ENCODE measurements at regions not wholly inside any gene's neighbourhood (a gene's known extent, or its start where the extent isn't known, plus 50 kb on each side); places are given as distances from the start of the nearest gene placed in this dataset.
A peak's percentile ranks its signal among the peaks of the same experiment; 100 is the strongest.

DNA sequence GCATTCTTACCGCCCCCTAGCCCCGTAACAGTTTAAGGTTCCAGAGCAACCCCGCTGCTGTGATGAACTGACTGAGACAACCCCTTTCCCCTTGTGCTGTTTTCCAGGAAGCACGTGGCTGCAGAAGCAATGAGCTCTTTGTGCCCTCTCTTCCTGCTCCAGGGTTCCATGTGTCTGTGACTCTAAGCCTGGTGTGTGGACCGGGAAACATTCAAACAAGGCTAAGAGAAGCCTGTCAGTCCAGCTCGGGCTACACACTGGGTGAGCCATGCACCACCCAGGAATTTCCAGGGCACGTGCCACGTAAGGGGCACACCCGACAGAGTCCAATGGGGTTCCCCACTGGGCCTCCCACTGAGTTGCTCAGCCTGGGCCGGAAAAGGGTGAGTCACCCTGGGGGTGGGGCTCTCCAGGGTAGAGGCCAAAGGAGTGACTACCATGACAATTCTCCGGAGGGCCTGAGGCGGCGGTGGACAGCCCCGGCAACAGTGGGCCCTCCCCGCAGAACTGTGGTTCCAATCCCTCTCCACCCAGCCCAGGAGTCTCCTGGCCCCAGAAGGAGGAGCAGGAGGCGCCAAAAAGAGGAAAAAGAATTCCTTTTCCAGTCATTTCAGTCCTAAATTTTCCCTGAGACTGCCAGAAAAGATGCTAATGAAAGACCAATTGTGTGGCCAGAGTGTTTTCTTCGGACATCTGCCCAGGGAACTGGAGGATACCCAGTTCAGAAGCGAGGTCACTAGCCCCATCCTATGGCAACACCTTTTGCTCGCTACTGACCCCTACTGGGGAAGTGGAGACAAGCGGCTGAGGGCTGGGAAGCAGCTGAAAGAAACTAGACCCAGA is 157.8 kb upstream of the SLC1A4 start:
- DNase-seq (ENCODE audit: extremely low spot score in 2 of 2): peak; percentile 92 to 99
- peak; percentile 14 to 74 for TF ChIP-seq POLR2AphosphoS5 (IDR thresholded peaks at IDR 0.05; ENCODE audit: insufficient read depth in 1 of 2, low read depth in 1 of 2)
- no peak for TF ChIP-seq POLR2A (IDR thresholded peaks at IDR 0.05)
- TF ChIP-seq, protein P1, sequence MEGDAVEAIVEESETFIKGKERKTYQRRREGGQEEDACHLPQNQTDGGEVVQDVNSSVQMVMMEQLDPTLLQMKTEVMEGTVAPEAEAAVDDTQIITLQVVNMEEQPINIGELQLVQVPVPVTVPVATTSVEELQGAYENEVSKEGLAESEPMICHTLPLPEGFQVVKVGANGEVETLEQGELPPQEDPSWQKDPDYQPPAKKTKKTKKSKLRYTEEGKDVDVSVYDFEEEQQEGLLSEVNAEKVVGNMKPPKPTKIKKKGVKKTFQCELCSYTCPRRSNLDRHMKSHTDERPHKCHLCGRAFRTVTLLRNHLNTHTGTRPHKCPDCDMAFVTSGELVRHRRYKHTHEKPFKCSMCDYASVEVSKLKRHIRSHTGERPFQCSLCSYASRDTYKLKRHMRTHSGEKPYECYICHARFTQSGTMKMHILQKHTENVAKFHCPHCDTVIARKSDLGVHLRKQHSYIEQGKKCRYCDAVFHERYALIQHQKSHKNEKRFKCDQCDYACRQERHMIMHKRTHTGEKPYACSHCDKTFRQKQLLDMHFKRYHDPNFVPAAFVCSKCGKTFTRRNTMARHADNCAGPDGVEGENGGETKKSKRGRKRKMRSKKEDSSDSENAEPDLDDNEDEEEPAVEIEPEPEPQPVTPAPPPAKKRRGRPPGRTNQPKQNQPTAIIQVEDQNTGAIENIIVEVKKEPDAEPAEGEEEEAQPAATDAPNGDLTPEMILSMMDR (IDR thresholded peaks at IDR 0.05): peak; percentile 48 to 58 (median 50)
- no peak overlapping the region for H3K4me3 ChIP-seq
- H3K27me3 ChIP-seq: no peaks in the 10 kb centered on the region
- H3K4me1 ChIP-seq: peaks cover 20% of the 10 kb centered on the region
- H3K27ac ChIP-seq: peak overlapping the region; percentile 70
- H3K36me3 ChIP-seq: no peaks in the 10 kb centered on the region
- intact Hi-C loops (cut with DNase I): loop anchor here (10.0 kb wide), 1 partner anchor 47 kb away; no protein-coding TSS in a partner anchor
- H3K9me3 ChIP-seq: no peaks in the 10 kb centered on the region

DNA sequence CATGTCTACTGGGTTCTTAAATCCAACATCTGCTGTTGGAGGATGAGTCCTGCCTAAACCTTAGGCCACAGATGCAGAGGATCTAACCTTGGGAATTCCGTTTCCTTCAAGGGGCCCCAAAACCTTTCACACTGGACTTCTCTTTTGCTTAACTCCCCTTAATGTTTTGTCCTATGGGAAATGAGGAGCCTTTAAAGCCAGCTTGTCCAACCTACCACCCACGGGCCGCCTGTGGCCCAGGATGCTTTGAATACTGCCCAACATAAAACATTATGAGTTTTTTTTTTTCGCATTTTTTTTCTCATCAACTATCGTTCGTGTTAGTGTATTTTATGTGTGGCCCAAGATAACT is 157.2 kb upstream of the SLC1A4 start:
- intact Hi-C loops (cut with DNase I): loop anchor here (10.0 kb wide), 1 partner anchor 47 kb away; no protein-coding TSS in a partner anchor
- H3K4me3 ChIP-seq: no peak overlapping the region
- H3K27ac ChIP-seq: peak overlapping the region; percentile 70

DNA sequence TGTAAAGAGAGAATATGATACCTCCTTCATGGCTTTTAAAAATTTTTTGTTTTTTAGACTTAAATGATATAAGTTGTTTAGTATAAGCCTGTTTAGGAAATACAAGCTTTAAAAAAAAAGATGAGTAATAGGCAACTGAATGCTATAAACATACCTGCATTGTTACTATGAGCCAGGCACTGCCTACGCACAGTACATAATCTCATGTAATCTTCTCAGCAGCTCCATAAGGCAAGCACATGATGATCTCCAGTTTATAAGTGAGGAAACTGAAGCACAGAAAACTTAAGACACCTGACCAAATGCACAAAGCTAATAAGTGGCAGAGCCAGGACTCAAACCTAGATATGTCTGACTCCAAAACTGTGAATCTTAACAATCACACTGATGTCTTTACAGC is 156.3 kb upstream of the SLC1A4 start:
- no peak overlapping the region for H3K4me3 ChIP-seq
- peaks cover 27% of the 10 kb centered on the region for H3K4me1 ChIP-seq
- H3K36me3 ChIP-seq: no peaks in the 10 kb centered on the region
- H3K9me3 ChIP-seq: no peaks in the 10 kb centered on the region
- TF ChIP-seq POLR2AphosphoS5 (IDR thresholded peaks at IDR 0.05; ENCODE audit: insufficient read depth in 1 of 2, low read depth in 1 of 2) (peak in 1 of 2 donors; percentile 47), POLR2A (IDR thresholded peaks at IDR 0.05) (no peak)
- H3K27ac ChIP-seq: peak overlapping the region; percentile 70
- no peak for DNase-seq (ENCODE audit: extremely low spot score in 2 of 2)
- H3K27me3 ChIP-seq: no peaks in the 10 kb centered on the region
- intact Hi-C loops (cut with DNase I): loop anchor here (10.0 kb wide), 1 partner anchor 48 kb away; no protein-coding TSS in a partner anchor

More for the DNA sequence above, 157.2 kb upstream of the SLC1A4 start:
- H3K36me3 ChIP-seq: no peaks in the 10 kb centered on the region
- no peaks in the 10 kb centered on the region for H3K27me3 ChIP-seq
- DNase-seq (ENCODE audit: extremely low spot score in 2 of 2): no peak
- no peaks in the 10 kb centered on the region for H3K9me3 ChIP-seq
- peaks cover 20% of the 10 kb centered on the region for H3K4me1 ChIP-seq
- TF ChIP-seq, protein P1 (IDR thresholded peaks at IDR 0.05): no peak
- TF ChIP-seq POLR2A (IDR thresholded peaks at IDR 0.05) (no peak), POLR2AphosphoS5 (IDR thresholded peaks at IDR 0.05; ENCODE audit: insufficient read depth in 1 of 2, low read depth in 1 of 2) (no peak)

DNA sequence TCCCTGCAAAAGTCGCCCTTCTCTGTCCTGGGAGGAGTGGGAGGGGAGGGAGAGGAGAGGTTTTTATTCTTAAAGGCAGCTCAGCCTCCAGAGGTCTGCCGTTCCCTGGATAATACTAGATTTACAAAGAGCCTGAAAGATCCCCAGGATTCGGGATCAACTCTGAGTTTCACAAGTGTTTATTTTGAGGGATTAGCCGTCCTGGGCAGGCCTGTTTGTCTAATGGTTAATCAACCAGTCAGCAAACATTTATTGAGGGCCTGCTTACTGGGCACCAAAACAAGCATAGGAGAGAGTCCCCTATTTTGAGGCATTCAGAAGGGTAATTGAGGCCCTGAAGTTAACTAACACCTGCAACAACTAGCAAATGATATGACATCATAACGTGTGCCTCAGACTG is 152.6 kb upstream of the SLC1A4 start:
- no peak overlapping the region for H3K4me3 ChIP-seq
- peaks cover 50% of the 10 kb centered on the region for H3K4me1 ChIP-seq
- TF ChIP-seq, protein P1 (IDR thresholded peaks at IDR 0.05): no peak
- TF ChIP-seq POLR2AphosphoS5 (IDR thresholded peaks at IDR 0.05; ENCODE audit: insufficient read depth in 1 of 2, low read depth in 1 of 2): no peak
- no peak for TF ChIP-seq POLR2A (IDR thresholded peaks at IDR 0.05)
- intact Hi-C loops (cut with DNase I): loop anchor here (10.0 kb wide), 1 partner anchor 52 kb away; no protein-coding TSS in a partner anchor
- peak overlapping the region; percentile 77 for H3K27ac ChIP-seq
- no peak for DNase-seq (ENCODE audit: extremely low spot score in 2 of 2)
- H3K27me3 ChIP-seq: no peaks in the 10 kb centered on the region
- H3K9me3 ChIP-seq: no peaks in the 10 kb centered on the region
- H3K36me3 ChIP-seq: no peaks in the 10 kb centered on the region

DNA sequence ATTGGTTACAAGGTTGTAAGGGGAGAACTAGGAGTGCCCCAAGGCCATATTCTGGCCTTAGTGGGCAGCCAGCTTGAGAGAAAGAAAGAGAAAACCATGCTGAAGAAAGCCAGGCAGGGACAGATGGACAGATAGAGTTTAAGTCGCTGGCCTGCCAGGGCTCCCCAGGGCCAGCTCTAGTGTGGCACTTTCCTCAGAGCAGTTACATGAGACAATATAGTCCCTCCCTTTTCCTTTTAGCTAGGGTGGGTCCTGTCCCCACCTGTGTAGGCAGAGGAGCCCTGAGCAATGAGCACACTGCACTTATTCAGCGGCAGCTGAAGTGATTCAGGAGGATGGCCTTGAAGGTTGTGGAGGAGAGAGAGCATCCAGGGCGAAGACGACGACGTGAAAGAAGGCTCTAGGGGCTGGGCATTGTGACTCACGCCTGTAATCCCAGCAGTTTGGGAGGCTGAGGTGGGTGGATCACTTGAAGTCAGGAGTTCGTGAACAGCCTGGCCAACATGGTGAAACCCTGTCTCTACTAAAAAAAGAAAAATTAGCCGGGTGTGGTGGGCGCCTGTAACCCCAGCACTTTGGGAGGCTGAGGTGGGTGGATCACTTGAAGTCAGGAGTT is 152.0 kb upstream of the SLC1A4 start:
- Histone ChIP-seq H3K27ac (peak overlapping the region; percentile 77), H3K9me3 (no peaks in the 10 kb centered on the region), H3K4me3 (no peak overlapping the region), H3K27me3 (no peaks in the 10 kb centered on the region), H3K4me1 (peaks cover 52% of the 10 kb centered on the region), H3K36me3 (no peaks in the 10 kb centered on the region)
- intact Hi-C loops (cut with DNase I): loop anchor here (10.0 kb wide), 1 partner anchor 52 kb away; no protein-coding TSS in a partner anchor
- no peak for DNase-seq (ENCODE audit: extremely low spot score in 2 of 2)
- TF ChIP-seq POLR2AphosphoS5 (IDR thresholded peaks at IDR 0.05; ENCODE audit: insufficient read depth in 1 of 2, low read depth in 1 of 2): no peak
- TF ChIP-seq, protein P1 (IDR thresholded peaks at IDR 0.05): no peak
- no peak for TF ChIP-seq POLR2A (IDR thresholded peaks at IDR 0.05)
